HEK293 (cell line): ENCODE measurements at regions not wholly inside any gene's neighbourhood (a gene's known extent, or its start where the extent isn't known, plus 50 kb on each side); places are given as distances from the start of the nearest gene placed in this dataset.

Experiments
- CTCF ChIA-PET: fragments of 350-600 bp; formaldehyde crosslinking; extraction: SDS; loops from one replicate; lab custom pipeline; 2021; ENCODE audit warnings: antibody characterized with exemption; lab: Yijun Ruan, JAX
- POLR2A ChIA-PET: fragments of 300-600 bp; formaldehyde crosslinking; extraction: SDS; loops from one replicate; lab custom pipeline; 2020; ENCODE audit warnings: antibody characterized with exemption, inconsistent platforms; lab: Yijun Ruan, JAX
- H3K27ac ChIP-seq: fragments of 200-500 bp; sonication (Bioruptor generic); 2 replicates; pipeline ENCODE4 v1.5.1; 2014; ENCODE audit warnings: low read depth, low read length, control low read depth, inconsistent platforms; ENCODE audit errors: extremely low read depth
- H3K36me3 ChIP-seq, 2 experiments: fragments of 200-500 bp in 1 of 2; sonication (Bioruptor generic) in 1 of 2; 1 replicate in 1 of 2; 2 replicates in 1 of 2; pipeline ENCODE4 v1.5.1; 2014 to 2017; ENCODE audit warnings: inconsistent platforms in 2 of 2, low read length in 2 of 2; ENCODE audit not compliant: control insufficient read depth in 2 of 2, insufficient read depth in 1 of 2
- H3K4me1 ChIP-seq: fragments of 200-500 bp; sonication (Bioruptor generic); 2 replicates; pipeline ENCODE4 v1.5.1; 2014; ENCODE audit warnings: mild to moderate bottlenecking, low read length, inconsistent platforms; ENCODE audit not compliant: control insufficient read depth, insufficient read depth
- H3K4me3 ChIP-seq: 2 replicates; pipeline ENCODE4 v1.5.1; 2011; ENCODE audit warnings: low read depth, mild to moderate bottlenecking, control low read depth, low read length, moderate library complexity
- H3K9me3 ChIP-seq: fragments of 200-500 bp; sonication (Bioruptor generic); 2 replicates; pipeline ENCODE4 v1.5.1; 2014; ENCODE audit warnings: low read depth, low read length, inconsistent platforms; ENCODE audit not compliant: control insufficient read depth, insufficient read depth
- BCL11B ChIP-seq: fragments of 450-650 bp; formaldehyde crosslinking; IDR thresholded peaks from 2 replicates; pipeline ENCODE4 v1.5.1; 2016; ENCODE audit warnings: low read depth, missing biosample characterization, missing genetic modification characterization
- HOXC10 ChIP-seq: sonication (generic); formaldehyde crosslinking; IDR thresholded peaks from 2 replicates; pipeline ENCODE4 v1.8.1; 2023; ENCODE audit warnings: mild to moderate bottlenecking, missing genetic modification reagents
- PRDM1 ChIP-seq: fragments of 450-650 bp; formaldehyde crosslinking; IDR thresholded peaks from 2 replicates; pipeline ENCODE4; 2016; ENCODE audit warnings: missing biosample characterization, missing genetic modification characterization
- SCRT1 ChIP-seq: fragments of 450-650 bp; formaldehyde crosslinking; IDR thresholded peaks from 2 replicates; pipeline ENCODE4 v1.5.1; 2016; ENCODE audit warnings: missing biosample characterization, missing genetic modification characterization, borderline replicate concordance
- ZBTB11 ChIP-seq: fragments of 450-650 bp; formaldehyde crosslinking; conservative IDR thresholded peaks from 2 replicates; pipeline ENCODE4 v1.5.1; 2016; ENCODE audit warnings: low read depth, missing biosample characterization, missing genetic modification characterization
- ZBTB17 ChIP-seq: fragments of 450-650 bp; formaldehyde crosslinking; IDR thresholded peaks from 2 replicates; pipeline ENCODE4 v1.5.1; 2016; ENCODE audit warnings: missing biosample characterization, missing genetic modification characterization
- ZNF10 ChIP-seq: fragments of 450-650 bp; formaldehyde crosslinking; IDR thresholded peaks from 2 replicates; pipeline ENCODE4 v1.5.1; 2017; ENCODE audit warnings: missing biosample characterization, missing genetic modification characterization
- ZNF114 ChIP-seq: fragments of 450-650 bp; formaldehyde crosslinking; IDR thresholded peaks from 2 replicates; pipeline ENCODE4 v1.5.0; 2017; ENCODE audit warnings: missing biosample characterization, missing genetic modification characterization
- ZNF157 ChIP-seq: fragments of 450-650 bp; formaldehyde crosslinking; IDR thresholded peaks from 2 replicates; pipeline ENCODE4 v1.5.1; 2016; ENCODE audit warnings: missing biosample characterization, missing genetic modification characterization
- ZNF184 ChIP-seq: fragments of 450-650 bp; IDR thresholded peaks from 2 replicates; pipeline ENCODE4 v1.5.1; 2018; ENCODE audit warnings: missing biosample characterization, mild to moderate bottlenecking, missing genetic modification characterization
- ZNF202 ChIP-seq: fragments of 450-650 bp; formaldehyde crosslinking; IDR thresholded peaks from 2 replicates; pipeline ENCODE4 v1.5.1; 2016; ENCODE audit warnings: missing biosample characterization, missing genetic modification characterization, borderline replicate concordance
- ZNF221 ChIP-seq: fragments of 450-650 bp; formaldehyde crosslinking; IDR thresholded peaks from 2 replicates; pipeline ENCODE4 v1.5.1; 2017; ENCODE audit warnings: missing biosample characterization, missing genetic modification characterization, borderline replicate concordance
- ZNF354C ChIP-seq: fragments of 450-650 bp; formaldehyde crosslinking; IDR thresholded peaks from 2 replicates; pipeline ENCODE4 v1.5.1; 2016; ENCODE audit warnings: missing biosample characterization, missing genetic modification characterization, low read depth, borderline replicate concordance
- ZNF366 ChIP-seq: fragments of 450-650 bp; formaldehyde crosslinking; conservative IDR thresholded peaks from 2 replicates; pipeline ENCODE4 v1.5.1; 2016; ENCODE audit warnings: missing biosample characterization, missing genetic modification characterization
- ZNF426 ChIP-seq: fragments of 450-650 bp; formaldehyde crosslinking; IDR thresholded peaks from 2 replicates; pipeline ENCODE4 v1.5.1; 2017; ENCODE audit warnings: missing biosample characterization, missing genetic modification characterization, mild to moderate bottlenecking, inconsistent platforms, moderate library complexity
- ZNF621 ChIP-seq: fragments of 450-650 bp; formaldehyde crosslinking; IDR thresholded peaks from 2 replicates; pipeline ENCODE4 v1.5.1; 2017; ENCODE audit warnings: missing biosample characterization, missing genetic modification characterization
- ZNF654 ChIP-seq: fragments of 450-650 bp; formaldehyde crosslinking; IDR thresholded peaks from 2 replicates; pipeline ENCODE4 v1.5.1; 2016; ENCODE audit warnings: low read depth, missing biosample characterization, missing genetic modification characterization
- ZNF677 ChIP-seq: fragments of 450-650 bp; IDR thresholded peaks from 2 replicates; pipeline ENCODE4 v1.5.0; 2018; ENCODE audit warnings: missing biosample characterization, mild to moderate bottlenecking, missing genetic modification characterization, moderate library complexity
- ZNF76 ChIP-seq: fragments of 450-650 bp; formaldehyde crosslinking; IDR thresholded peaks from 2 replicates; pipeline ENCODE4; 2016; ENCODE audit warnings: low read depth, missing biosample characterization, missing genetic modification characterization, borderline replicate concordance
- TF ChIP-seq, protein P1 (sequence below): fragments of 450-650 bp; formaldehyde crosslinking; IDR thresholded peaks from 2 replicates; pipeline ENCODE4 v1.5.1; 2016; ENCODE audit warnings: missing biosample characterization, missing genetic modification characterization
- TF ChIP-seq, protein P2 (sequence below): fragments of 450-650 bp; formaldehyde crosslinking; IDR thresholded peaks from 2 replicates; pipeline ENCODE4 v1.5.1; 2016; ENCODE audit warnings: missing biosample characterization, missing genetic modification characterization
- TF ChIP-seq, protein P3 (sequence below): fragments of 450-650 bp; formaldehyde crosslinking; IDR thresholded peaks from 2 replicates; pipeline ENCODE4 v1.5.1; 2016; ENCODE audit warnings: missing biosample characterization, missing genetic modification characterization
- TF ChIP-seq, protein P4 (sequence below): fragments of 450-650 bp; formaldehyde crosslinking; IDR thresholded peaks from 2 replicates; pipeline ENCODE4 v1.5.1; 2016; ENCODE audit warnings: missing biosample characterization, missing genetic modification characterization

GRCh38 chr3:118626453-118626852 lies 408.2 kb downstream of the IGSF11 start:
- CTCF ChIA-PET = interaction anchor here (0.6 to 1.4 kb wide), 2 partner anchors 11 to 144 kb away, joined by 4 read pairs; no protein-coding TSS in a partner anchor
- no peak overlapping the region for H3K4me3 ChIP-seq
- POLR2A ChIA-PET = no interaction called here
- TF ChIP-seq BCL11B (tag by site-specific recombination) (no peak), ZNF114 (tag by site-specific recombination) (no peak), ZNF157 (no peak), ZNF221 (tag by site-specific recombination) (no peak), ZNF354C (no peak), PRDM1 (tag by site-specific recombination) (no peak)
- TF ChIP-seq, protein P1, sequence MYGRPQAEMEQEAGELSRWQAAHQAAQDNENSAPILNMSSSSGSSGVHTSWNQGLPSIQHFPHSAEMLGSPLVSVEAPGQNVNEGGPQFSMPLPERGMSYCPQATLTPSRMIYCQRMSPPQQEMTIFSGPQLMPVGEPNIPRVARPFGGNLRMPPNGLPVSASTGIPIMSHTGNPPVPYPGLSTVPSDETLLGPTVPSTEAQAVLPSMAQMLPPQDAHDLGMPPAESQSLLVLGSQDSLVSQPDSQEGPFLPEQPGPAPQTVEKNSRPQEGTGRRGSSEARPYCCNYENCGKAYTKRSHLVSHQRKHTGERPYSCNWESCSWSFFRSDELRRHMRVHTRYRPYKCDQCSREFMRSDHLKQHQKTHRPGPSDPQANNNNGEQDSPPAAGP (tag by site-specific recombination) = no peak
- TF ChIP-seq, protein P2, sequence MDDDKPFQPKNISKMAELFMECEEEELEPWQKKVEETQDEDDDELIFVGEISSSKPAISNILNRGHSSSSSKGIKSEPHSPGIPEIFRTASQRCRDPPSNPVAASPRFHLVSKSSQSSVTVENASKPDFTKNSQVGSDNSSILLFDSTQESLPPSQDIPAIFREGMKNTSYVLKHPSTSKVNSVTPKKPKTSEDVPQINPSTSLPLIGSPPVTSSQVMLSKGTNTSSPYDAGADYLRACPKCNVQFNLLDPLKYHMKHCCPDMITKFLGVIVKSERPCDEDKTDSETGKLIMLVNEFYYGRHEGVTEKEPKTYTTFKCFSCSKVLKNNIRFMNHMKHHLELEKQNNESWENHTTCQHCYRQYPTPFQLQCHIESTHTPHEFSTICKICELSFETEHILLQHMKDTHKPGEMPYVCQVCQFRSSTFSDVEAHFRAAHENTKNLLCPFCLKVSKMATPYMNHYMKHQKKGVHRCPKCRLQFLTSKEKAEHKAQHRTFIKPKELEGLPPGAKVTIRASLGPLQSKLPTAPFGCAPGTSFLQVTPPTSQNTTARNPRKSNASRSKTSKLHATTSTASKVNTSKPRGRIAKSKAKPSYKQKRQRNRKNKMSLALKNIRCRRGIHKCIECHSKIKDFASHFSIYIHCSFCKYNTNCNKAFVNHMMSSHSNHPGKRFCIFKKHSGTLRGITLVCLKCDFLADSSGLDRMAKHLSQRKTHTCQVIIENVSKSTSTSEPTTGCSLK = no peak
- TF ChIP-seq, protein P3, sequence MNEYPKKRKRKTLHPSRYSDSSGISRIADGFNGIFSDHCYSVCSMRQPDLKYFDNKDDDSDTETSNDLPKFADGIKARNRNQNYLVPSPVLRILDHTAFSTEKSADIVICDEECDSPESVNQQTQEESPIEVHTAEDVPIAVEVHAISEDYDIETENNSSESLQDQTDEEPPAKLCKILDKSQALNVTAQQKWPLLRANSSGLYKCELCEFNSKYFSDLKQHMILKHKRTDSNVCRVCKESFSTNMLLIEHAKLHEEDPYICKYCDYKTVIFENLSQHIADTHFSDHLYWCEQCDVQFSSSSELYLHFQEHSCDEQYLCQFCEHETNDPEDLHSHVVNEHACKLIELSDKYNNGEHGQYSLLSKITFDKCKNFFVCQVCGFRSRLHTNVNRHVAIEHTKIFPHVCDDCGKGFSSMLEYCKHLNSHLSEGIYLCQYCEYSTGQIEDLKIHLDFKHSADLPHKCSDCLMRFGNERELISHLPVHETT (tag by site-specific recombination) = no peak
- H3K9me3 ChIP-seq = no peaks in the 10 kb centered on the region
- H3K4me1 ChIP-seq = no peaks in the 10 kb centered on the region
- no peaks in the 10 kb centered on the region for H3K36me3 ChIP-seq
- no peak overlapping the region for H3K27ac ChIP-seq

- POLR2A ChIA-PET = no interaction called here
Observed at GRCh38 chr3:118628704-118629341, 405.8 kb downstream of the IGSF11 start.

More at GRCh38 chr3:118628704-118629341, 405.8 kb downstream of the IGSF11 start:
- Histone ChIP-seq H3K9me3 (no peaks in the 10 kb centered on the region), H3K4me3 (no peak overlapping the region), H3K36me3 (no peaks in the 10 kb centered on the region)
- 0 out of 2 replicates have a peak, but pooled peaks have one; percentile 20 for TF ChIP-seq ZBTB17 (tag by site-specific recombination)
- no peak for TF ChIP-seq ZNF621 (tag by site-specific recombination)
- TF ChIP-seq ZNF10 (tag by site-specific recombination) = no peak
- no peak for TF ChIP-seq SCRT1
- no peak for TF ChIP-seq ZNF677 (tag by site-specific recombination)
- no peak for TF ChIP-seq HOXC10 (CRISPR knock-in tag)
- no peak for TF ChIP-seq ZNF184
- no peak for TF ChIP-seq ZBTB11 (tag by site-specific recombination)
- peak; percentile 53 for TF ChIP-seq ZNF654 (tag by site-specific recombination)
- no peak for TF ChIP-seq ZNF202 (tag by site-specific recombination)
- no peak for TF ChIP-seq ZNF366 (tag by site-specific recombination)
- no peak for TF ChIP-seq ZNF76 (tag by site-specific recombination)
- TF ChIP-seq ZNF426 (tag by site-specific recombination) = no peak
- TF ChIP-seq, protein P4, sequence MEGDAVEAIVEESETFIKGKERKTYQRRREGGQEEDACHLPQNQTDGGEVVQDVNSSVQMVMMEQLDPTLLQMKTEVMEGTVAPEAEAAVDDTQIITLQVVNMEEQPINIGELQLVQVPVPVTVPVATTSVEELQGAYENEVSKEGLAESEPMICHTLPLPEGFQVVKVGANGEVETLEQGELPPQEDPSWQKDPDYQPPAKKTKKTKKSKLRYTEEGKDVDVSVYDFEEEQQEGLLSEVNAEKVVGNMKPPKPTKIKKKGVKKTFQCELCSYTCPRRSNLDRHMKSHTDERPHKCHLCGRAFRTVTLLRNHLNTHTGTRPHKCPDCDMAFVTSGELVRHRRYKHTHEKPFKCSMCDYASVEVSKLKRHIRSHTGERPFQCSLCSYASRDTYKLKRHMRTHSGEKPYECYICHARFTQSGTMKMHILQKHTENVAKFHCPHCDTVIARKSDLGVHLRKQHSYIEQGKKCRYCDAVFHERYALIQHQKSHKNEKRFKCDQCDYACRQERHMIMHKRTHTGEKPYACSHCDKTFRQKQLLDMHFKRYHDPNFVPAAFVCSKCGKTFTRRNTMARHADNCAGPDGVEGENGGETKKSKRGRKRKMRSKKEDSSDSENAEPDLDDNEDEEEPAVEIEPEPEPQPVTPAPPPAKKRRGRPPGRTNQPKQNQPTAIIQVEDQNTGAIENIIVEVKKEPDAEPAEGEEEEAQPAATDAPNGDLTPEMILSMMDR (tag by site-specific recombination) = peak; percentile 28; the same call in 1 of the 2 replicates
- TF ChIP-seq, all 188 proteins: peak for 3
- CTCF ChIA-PET = interaction anchor here (0.5 to 0.7 kb wide), 4 partner anchors 37 to 220 kb away, joined by 3 read pairs; no protein-coding TSS in a partner anchor
- Histone ChIP-seq H3K27ac (no peak overlapping the region), H3K4me1 (no peaks in the 10 kb centered on the region)
